ENCODE measurements at regions not wholly inside any gene's neighbourhood (a gene's known extent, or its start where the extent isn't known, plus 50 kb on each side); places are given as distances from the start of the nearest gene placed in this dataset.
A peak's percentile ranks its signal among the peaks of the same experiment; 100 is the strongest.
"Not testable (repeated sequence)": the region's sequence is repeated elsewhere in the genome, so short reads cannot be mapped to it uniquely, and the experiment has no call there.

- Histone ChIP-seq H3K4me1 (ENCODE audit: control insufficient read depth, insufficient read depth, low read length) (no peaks in the 10 kb centered on the region), H3K36me3 (ENCODE audit: control insufficient read depth, insufficient read depth, low read length) (no peaks in the 10 kb centered on the region), H3K4me3 (ENCODE audit: low read depth, low read length) (no peak overlapping the region), H3K27ac (ENCODE audit: low read depth, low read length) (no peak overlapping the region), H3K9ac (ENCODE audit: low read depth, low read length) (no peak overlapping the region), H3K27me3 (ENCODE audit: control insufficient read depth, insufficient read depth, low read length) (no peaks in the 10 kb centered on the region), H3K9me3 (ENCODE audit: control insufficient read depth, insufficient read depth, low read length) (no peaks in the 10 kb centered on the region)
These were observed 144.1 kb downstream of the CSNK2A3 start for GRCh38 chr11:11208994-11209393.

- no peaks in the 10 kb centered on the region for H3K36me3 ChIP-seq (ENCODE audit: control insufficient read depth, insufficient read depth, low read length)
- H3K9ac ChIP-seq (ENCODE audit: low read depth, low read length) = no peak overlapping the region
- H3K4me3 ChIP-seq (ENCODE audit: low read depth, low read length) = no peak overlapping the region
- no peaks in the 10 kb centered on the region for H3K4me1 ChIP-seq (ENCODE audit: control insufficient read depth, insufficient read depth, low read length)
- H3K9me3 ChIP-seq (ENCODE audit: control insufficient read depth, insufficient read depth, low read length) = no peaks in the 10 kb centered on the region
- no peaks in the 10 kb centered on the region for H3K27me3 ChIP-seq (ENCODE audit: control insufficient read depth, insufficient read depth, low read length)
- no peak overlapping the region for H3K27ac ChIP-seq (ENCODE audit: low read depth, low read length)
These were observed 145.6 kb downstream of the CSNK2A3 start for GRCh38 chr11:11207428-11207827.

DNA sequence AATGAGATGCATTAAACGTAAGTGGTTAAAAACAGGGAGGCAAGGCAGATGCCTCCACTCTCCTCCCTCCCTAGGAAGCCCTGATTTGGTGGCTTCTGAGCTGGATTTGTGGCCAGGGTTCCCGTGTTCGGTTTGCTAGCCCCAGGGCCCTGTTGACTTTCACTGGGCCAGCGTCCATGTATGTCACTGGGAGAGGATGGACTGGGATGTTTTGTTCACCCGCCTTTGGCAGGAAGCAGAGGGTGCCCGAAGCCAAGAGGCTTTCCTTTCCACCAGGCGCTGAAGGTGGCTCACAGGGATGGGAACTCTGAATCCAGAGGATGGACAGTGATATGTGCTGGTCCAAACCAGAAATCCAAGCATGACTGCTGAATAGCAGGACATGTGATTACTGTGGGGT, 146.6 kb downstream of the CSNK2A3 start:
- Histone ChIP-seq H3K27me3 (ENCODE audit: control insufficient read depth, insufficient read depth, low read length) (no peaks in the 10 kb centered on the region), H3K27ac (ENCODE audit: low read depth, low read length) (no peak overlapping the region), H3K9me3 (ENCODE audit: control insufficient read depth, insufficient read depth, low read length) (no peaks in the 10 kb centered on the region), H3K36me3 (ENCODE audit: control insufficient read depth, insufficient read depth, low read length) (no peaks in the 10 kb centered on the region), H3K4me1 (ENCODE audit: control insufficient read depth, insufficient read depth, low read length) (no peaks in the 10 kb centered on the region), H3K9ac (ENCODE audit: low read depth, low read length) (no peak overlapping the region), H3K4me3 (ENCODE audit: low read depth, low read length) (no peak overlapping the region)

GRCh38 chr11:11202885-11203284, 150.2 kb downstream of the CSNK2A3 start:
- no peak overlapping the region for H3K9ac ChIP-seq (ENCODE audit: low read depth, low read length)
- no peaks in the 10 kb centered on the region for H3K9me3 ChIP-seq (ENCODE audit: control insufficient read depth, insufficient read depth, low read length)
- no peaks in the 10 kb centered on the region for H3K27me3 ChIP-seq (ENCODE audit: control insufficient read depth, insufficient read depth, low read length)
- no peak overlapping the region for H3K4me3 ChIP-seq (ENCODE audit: low read depth, low read length)
- no peak overlapping the region for H3K27ac ChIP-seq (ENCODE audit: low read depth, low read length)
- H3K36me3 ChIP-seq (ENCODE audit: control insufficient read depth, insufficient read depth, low read length) = no peaks in the 10 kb centered on the region
- H3K4me1 ChIP-seq (ENCODE audit: control insufficient read depth, insufficient read depth, low read length) = no peaks in the 10 kb centered on the region

DNA sequence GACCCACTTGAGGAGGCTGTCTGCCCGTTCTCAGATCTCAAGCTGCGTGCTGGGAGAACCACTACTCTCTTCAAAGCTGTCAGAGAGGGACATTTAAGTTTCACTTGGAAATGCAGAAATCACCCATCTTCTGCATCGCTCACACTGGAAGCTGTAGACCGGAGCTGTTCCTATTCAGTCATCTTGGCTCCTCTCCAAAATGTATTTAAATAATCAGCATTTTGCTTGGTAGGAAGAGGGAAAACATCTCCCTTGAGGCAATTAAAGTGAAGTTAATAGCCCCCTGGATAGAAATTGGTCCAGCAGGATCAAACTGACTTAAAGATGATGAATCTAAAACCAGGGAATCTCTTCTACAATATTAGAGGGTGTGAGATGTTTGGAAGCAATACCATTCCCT, 151.7 kb downstream of the CSNK2A3 start:
- H3K27me3 ChIP-seq (ENCODE audit: control insufficient read depth, insufficient read depth, low read length); H3K4me3 ChIP-seq (ENCODE audit: low read depth, low read length); H3K27ac ChIP-seq (ENCODE audit: low read depth, low read length); H3K9ac ChIP-seq (ENCODE audit: low read depth, low read length); H3K4me1 ChIP-seq (ENCODE audit: control insufficient read depth, insufficient read depth, low read length); H3K36me3 ChIP-seq (ENCODE audit: control insufficient read depth, insufficient read depth, low read length); H3K9me3 ChIP-seq (ENCODE audit: control insufficient read depth, insufficient read depth, low read length): not testable (repeated sequence)

DNA sequence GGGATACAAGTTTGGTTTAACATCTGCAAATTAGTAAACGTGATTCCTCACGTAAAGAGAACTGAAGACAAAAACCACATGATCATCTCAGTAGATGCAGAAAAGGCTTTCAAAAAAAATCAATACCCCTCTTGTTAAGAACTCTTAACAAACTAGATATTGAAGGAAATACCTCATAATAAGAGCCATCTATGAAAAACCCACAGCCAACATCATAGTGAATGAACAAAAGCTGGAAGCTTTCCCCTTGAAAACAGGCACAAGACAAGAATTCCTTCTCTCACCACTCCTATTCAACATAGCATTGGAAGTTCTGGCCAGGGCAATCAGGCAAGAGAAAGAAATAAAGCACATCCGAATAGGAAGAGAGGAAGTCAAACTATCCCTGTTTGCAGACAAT, 160.5 kb downstream of the CSNK2A3 start:
- no peak overlapping the region for H3K9ac ChIP-seq (ENCODE audit: low read depth, low read length)
- H3K9me3 ChIP-seq (ENCODE audit: control insufficient read depth, insufficient read depth, low read length) = no peaks in the 10 kb centered on the region
- no peak overlapping the region for H3K4me3 ChIP-seq (ENCODE audit: low read depth, low read length)
- no peaks in the 10 kb centered on the region for H3K36me3 ChIP-seq (ENCODE audit: control insufficient read depth, insufficient read depth, low read length)
- no peaks in the 10 kb centered on the region for H3K4me1 ChIP-seq (ENCODE audit: control insufficient read depth, insufficient read depth, low read length)
- H3K27ac ChIP-seq (ENCODE audit: low read depth, low read length) = no peak overlapping the region
- H3K27me3 ChIP-seq (ENCODE audit: control insufficient read depth, insufficient read depth, low read length) = no peaks in the 10 kb centered on the region

DNA sequence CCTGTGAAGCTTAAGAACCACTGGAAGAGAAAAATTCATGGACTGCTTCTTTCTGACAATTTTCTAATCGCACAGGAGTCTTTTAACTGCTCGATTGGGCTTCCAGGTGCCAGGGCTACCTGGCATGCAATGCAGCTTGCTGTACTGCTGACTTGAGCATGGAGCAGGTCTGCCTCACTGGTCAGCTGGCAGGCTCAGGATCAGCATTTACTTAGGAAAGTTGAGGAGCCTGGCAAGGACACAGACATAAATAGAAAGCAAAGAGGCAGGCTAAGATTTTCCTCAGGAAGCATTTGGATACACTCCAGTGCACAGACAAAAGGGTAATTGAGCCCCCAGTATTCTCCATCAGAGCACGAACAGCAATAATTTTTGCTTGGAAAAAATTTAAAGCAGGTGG, 163.5 kb downstream of the CSNK2A3 start:
- no peaks in the 10 kb centered on the region for H3K36me3 ChIP-seq (ENCODE audit: control insufficient read depth, insufficient read depth, low read length)
- no peaks in the 10 kb centered on the region for H3K9me3 ChIP-seq (ENCODE audit: control insufficient read depth, insufficient read depth, low read length)
- H3K4me3 ChIP-seq (ENCODE audit: low read depth, low read length) = no peak overlapping the region
- H3K9ac ChIP-seq (ENCODE audit: low read depth, low read length) = no peak overlapping the region
- no peak overlapping the region for H3K27ac ChIP-seq (ENCODE audit: low read depth, low read length)
- H3K4me1 ChIP-seq (ENCODE audit: control insufficient read depth, insufficient read depth, low read length) = no peaks in the 10 kb centered on the region
- H3K27me3 ChIP-seq (ENCODE audit: control insufficient read depth, insufficient read depth, low read length) = no peaks in the 10 kb centered on the region

GRCh38 chr11:11186249-11186648, 166.8 kb downstream of the CSNK2A3 start:
- no peak overlapping the region for H3K4me3 ChIP-seq (ENCODE audit: low read depth, low read length)
- no peaks in the 10 kb centered on the region for H3K4me1 ChIP-seq (ENCODE audit: control insufficient read depth, insufficient read depth, low read length)
- no peaks in the 10 kb centered on the region for H3K9me3 ChIP-seq (ENCODE audit: control insufficient read depth, insufficient read depth, low read length)
- no peak overlapping the region for H3K9ac ChIP-seq (ENCODE audit: low read depth, low read length)
- no peaks in the 10 kb centered on the region for H3K27me3 ChIP-seq (ENCODE audit: control insufficient read depth, insufficient read depth, low read length)
- no peaks in the 10 kb centered on the region for H3K36me3 ChIP-seq (ENCODE audit: control insufficient read depth, insufficient read depth, low read length)
- H3K27ac ChIP-seq (ENCODE audit: low read depth, low read length) = no peak overlapping the region

- Histone ChIP-seq H3K9me3 (ENCODE audit: control insufficient read depth, insufficient read depth, low read length) (no peaks in the 10 kb centered on the region), H3K27me3 (ENCODE audit: control insufficient read depth, insufficient read depth, low read length) (no peaks in the 10 kb centered on the region), H3K36me3 (ENCODE audit: control insufficient read depth, insufficient read depth, low read length) (no peaks in the 10 kb centered on the region), H3K4me1 (ENCODE audit: control insufficient read depth, insufficient read depth, low read length) (peaks cover 8% of the 10 kb centered on the region), H3K9ac (ENCODE audit: low read depth, low read length) (no peak overlapping the region), H3K4me3 (ENCODE audit: low read depth, low read length) (no peak overlapping the region), H3K27ac (ENCODE audit: low read depth, low read length) (no peak overlapping the region)
These were observed 170.8 kb downstream of the CSNK2A3 start for GRCh38 chr11:11182261-11182660.

DNA sequence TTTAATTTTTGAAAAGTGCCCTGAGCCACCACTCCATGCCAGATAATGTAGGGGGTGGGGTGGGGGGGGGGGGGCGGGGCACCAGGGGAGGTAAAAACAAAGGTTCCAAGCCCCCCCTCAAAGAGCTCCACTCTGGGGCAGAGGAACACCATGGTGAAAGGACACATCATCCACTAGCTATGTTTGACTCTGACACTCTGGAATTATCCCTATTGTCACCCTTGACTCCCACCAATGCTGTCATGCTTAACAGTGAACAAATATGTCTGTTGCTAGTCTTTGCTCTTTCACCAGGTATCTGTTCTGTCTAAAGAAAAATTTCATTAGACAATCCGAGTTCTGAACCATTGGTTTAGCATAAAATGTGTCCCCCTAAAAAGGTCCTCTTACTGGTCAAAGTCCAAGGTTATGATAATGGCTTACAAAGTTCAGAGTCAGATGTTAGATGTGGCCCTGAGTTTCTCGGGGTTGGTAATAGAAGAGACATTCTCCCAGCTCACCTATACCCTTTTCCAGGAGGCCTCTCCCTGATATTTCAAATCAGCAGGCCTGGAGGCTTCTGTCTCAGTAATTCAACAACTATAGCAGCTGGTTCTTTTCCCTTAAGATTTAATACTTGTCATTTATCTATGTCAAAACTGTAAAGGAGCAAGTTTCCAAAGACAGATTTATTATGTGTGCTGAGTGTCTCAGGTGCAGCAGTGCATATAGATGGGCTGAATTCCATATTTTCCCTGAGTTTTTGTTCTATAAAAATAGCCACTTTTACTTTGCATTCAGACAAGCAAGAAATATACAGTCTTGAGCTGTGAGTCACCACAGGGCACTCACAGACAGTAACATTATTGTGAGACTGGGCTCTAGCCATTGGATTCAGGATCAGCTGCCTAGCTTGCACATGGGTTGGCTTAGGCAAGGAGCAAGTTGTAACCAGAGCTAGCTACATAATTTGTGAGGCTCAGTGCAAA, 174.1 kb downstream of the CSNK2A3 start:
- Histone ChIP-seq H3K4me1 (ENCODE audit: control insufficient read depth, insufficient read depth, low read length) (peaks cover 8% of the 10 kb centered on the region), H3K36me3 (ENCODE audit: control insufficient read depth, insufficient read depth, low read length) (no peaks in the 10 kb centered on the region), H3K4me3 (ENCODE audit: low read depth, low read length) (no peak overlapping the region), H3K27ac (ENCODE audit: low read depth, low read length) (peak overlapping the region; percentile 51), H3K27me3 (ENCODE audit: control insufficient read depth, insufficient read depth, low read length) (no peaks in the 10 kb centered on the region), H3K9me3 (ENCODE audit: control insufficient read depth, insufficient read depth, low read length) (no peaks in the 10 kb centered on the region), H3K9ac (ENCODE audit: low read depth, low read length) (no peak overlapping the region)

DNA sequence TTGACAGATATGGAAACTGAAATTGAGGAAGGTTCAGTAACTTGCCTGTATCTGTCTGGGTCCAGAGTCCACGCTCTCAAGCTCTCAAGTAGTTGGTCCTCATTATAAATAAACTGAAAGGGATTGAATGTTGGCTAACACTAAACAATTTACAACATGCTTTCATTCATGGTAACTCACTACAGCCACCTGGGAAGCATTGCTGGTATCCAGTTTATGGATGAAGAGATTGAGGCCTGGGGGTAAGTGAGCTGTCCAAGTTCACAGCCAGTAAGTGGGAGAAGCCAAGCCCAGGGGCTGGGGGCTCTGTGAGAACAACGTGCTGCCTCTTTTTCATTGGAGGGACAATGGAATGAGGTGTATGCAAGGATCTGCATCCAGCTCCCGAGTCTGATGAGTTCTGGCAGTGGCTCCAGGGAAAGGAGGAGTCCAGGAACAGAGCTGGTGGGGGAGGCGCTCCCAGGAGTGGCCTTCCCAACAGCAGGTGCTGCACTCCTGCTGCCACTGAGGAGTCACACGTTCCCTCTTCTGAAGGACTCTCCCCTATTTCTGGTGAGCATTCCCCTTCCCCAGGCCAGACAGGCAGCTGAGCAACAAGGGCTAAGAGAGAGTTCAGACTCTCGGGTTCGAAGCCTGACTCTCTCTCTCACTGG, 175.8 kb downstream of the CSNK2A3 start:
- Histone ChIP-seq H3K27ac (ENCODE audit: low read depth, low read length) (no peak overlapping the region), H3K4me3 (ENCODE audit: low read depth, low read length) (no peak overlapping the region), H3K27me3 (ENCODE audit: control insufficient read depth, insufficient read depth, low read length) (no peaks in the 10 kb centered on the region), H3K36me3 (ENCODE audit: control insufficient read depth, insufficient read depth, low read length) (no peaks in the 10 kb centered on the region), H3K9ac (ENCODE audit: low read depth, low read length) (no peak overlapping the region), H3K4me1 (ENCODE audit: control insufficient read depth, insufficient read depth, low read length) (peaks cover 8% of the 10 kb centered on the region), H3K9me3 (ENCODE audit: control insufficient read depth, insufficient read depth, low read length) (no peaks in the 10 kb centered on the region)
